Gastroesophageal sphincter (tissue), 3 donors: ENCODE measurements at regions not wholly inside any gene's neighbourhood (a gene's known extent, or its start where the extent isn't known, plus 50 kb on each side); places are given as distances from the start of the nearest gene placed in this dataset.

Experiments
- POLR2A ChIP-seq, 2 donors: fragments of 450-650 bp; IDR thresholded peaks; one replicate each; pipeline ENCODE4 v1.6.1; 2017; ENCODE audit warnings: antibody characterized with exemption in 2 of 2, mild to moderate bottlenecking in 2 of 2, moderate library complexity in 1 of 2
- TF ChIP-seq, protein P1 (sequence below), 4 experiments: fragments of 200-600 bp in 2 of 4; fragments of 450-650 bp in 2 of 4; sonication (generic) in 1 of 4; IDR thresholded peaks; one replicate each; pipeline ENCODE4 v1.5.1; 2017 to 2019; ENCODE audit warnings: antibody characterized with exemption in 4 of 4, mild to moderate bottlenecking in 2 of 4, moderate library complexity in 2 of 4

DNA sequence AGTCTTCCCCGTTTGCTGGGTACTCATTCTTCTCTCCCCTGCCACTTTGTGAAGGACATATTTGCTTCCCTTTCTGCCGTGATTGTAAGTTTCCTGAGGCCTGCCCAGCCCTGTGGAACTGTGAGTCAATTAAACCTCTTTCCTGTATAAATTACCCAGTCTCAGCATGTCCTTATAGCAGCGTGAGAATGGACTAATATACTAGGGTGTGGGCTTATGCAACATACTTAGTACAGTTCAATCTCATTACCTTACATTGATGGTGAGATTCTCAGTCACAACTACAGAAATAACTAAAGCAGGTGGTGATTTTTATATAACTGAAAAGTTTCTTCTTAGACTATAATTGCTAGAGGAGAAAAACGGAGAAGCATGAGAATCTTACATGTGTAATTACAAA, 237.9 kb upstream of the MMADHC start:
- TF ChIP-seq, protein P1, sequence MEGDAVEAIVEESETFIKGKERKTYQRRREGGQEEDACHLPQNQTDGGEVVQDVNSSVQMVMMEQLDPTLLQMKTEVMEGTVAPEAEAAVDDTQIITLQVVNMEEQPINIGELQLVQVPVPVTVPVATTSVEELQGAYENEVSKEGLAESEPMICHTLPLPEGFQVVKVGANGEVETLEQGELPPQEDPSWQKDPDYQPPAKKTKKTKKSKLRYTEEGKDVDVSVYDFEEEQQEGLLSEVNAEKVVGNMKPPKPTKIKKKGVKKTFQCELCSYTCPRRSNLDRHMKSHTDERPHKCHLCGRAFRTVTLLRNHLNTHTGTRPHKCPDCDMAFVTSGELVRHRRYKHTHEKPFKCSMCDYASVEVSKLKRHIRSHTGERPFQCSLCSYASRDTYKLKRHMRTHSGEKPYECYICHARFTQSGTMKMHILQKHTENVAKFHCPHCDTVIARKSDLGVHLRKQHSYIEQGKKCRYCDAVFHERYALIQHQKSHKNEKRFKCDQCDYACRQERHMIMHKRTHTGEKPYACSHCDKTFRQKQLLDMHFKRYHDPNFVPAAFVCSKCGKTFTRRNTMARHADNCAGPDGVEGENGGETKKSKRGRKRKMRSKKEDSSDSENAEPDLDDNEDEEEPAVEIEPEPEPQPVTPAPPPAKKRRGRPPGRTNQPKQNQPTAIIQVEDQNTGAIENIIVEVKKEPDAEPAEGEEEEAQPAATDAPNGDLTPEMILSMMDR (IDR thresholded peaks at IDR 0.05), result no peak
- no peak for TF ChIP-seq POLR2A (IDR thresholded peaks at IDR 0.05)
